Stimulated activated CD8-positive, alpha-beta memory T cell treated with anti-CD3 and anti-CD28 coated beads, Interleukin-12 subunit alpha, Interleukin-12 subunit beta, amount 100 ng/mL, for 1 hour (primary cell): ENCODE measurements at regions not wholly inside any gene's neighbourhood (a gene's known extent, or its start where the extent isn't known, plus 50 kb on each side); places are given as distances from the start of the nearest gene placed in this dataset.

Experiments
- DNase-seq: peaks from one replicate; pipeline ENCODE4 v3.0.0-alpha.2; 2020; ENCODE audit warnings: low read depth

DNA sequence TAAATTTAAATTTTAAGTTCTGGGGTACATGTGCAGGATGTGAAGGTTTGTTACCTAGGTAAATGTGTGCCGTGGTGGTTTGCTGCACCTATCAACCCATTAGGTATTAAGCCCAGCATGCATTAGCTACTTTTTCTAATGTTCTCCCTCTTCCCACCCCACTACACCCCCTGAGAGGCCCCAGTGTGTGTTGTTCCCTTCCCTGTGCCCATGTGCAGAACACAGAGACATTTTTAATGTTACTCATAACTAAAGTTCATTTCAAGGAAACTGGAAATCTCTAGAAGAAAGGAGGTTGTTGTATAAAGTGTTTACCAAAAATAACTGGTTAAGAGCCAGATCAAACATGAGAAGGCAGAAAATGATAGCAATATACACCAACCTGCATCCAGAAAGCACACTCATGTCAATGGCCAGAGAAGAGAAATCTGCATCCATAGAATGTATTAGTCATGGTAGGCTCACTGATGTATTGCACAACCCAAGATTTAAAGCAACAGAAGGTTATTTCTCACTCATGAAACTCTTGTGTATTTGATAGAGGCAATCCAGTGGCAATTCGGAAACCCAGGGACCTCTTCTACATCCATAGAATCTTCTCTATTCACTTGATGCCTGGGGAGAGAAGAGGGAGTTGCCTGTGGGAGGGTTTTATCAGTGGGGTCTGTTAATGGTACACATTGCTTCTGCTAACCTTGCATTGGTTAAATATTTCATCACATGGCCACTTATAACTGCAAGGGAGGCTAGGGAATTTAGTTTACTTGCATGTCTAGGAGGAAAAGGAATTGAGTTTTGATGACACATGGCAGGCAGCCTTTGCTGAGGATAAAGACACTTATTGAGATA is 321.9 kb upstream of the RASGRP1 start:
- no peak for DNase-seq

- no peak for DNase-seq
These were observed 324.1 kb upstream of the RASGRP1 start for GRCh38 chr15:38888701-38889221.

DNA sequence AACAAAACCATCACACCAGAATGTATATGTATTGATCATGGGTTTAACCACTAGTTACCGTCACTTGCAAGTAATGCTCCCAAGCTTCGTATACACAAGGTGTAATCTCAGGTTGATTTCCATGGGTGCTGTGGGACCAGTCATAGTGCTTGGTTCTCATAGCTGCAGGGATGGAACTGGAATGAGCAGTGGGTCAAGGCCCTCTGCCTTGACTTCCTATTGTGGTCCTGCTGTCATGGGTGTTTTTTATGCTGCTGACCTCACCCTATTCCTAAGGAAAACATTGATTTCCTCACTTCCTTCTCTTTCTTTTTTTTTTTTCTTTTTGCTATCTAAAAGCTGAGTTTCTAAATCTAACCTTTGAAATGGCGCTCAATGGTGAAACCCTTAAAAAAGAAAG is 325.6 kb upstream of the RASGRP1 start:
- DNase-seq = no peak

DNA sequence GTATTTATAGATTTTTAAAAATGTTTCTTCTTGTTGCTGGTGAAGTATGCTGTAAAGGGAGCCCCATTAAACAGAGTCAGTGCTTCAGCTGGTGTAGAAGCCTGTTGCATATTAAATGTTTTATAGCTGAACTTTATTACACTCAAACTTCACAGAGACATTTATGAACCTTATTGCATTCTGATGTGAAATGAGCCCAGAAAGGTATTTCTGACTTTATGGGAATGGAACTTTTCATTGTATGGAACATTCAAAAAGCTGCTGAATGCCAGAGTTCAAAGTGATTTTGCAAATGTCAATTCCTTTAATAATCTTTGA is 329.3 kb upstream of the RASGRP1 start:
- DNase-seq = no peak

DNA sequence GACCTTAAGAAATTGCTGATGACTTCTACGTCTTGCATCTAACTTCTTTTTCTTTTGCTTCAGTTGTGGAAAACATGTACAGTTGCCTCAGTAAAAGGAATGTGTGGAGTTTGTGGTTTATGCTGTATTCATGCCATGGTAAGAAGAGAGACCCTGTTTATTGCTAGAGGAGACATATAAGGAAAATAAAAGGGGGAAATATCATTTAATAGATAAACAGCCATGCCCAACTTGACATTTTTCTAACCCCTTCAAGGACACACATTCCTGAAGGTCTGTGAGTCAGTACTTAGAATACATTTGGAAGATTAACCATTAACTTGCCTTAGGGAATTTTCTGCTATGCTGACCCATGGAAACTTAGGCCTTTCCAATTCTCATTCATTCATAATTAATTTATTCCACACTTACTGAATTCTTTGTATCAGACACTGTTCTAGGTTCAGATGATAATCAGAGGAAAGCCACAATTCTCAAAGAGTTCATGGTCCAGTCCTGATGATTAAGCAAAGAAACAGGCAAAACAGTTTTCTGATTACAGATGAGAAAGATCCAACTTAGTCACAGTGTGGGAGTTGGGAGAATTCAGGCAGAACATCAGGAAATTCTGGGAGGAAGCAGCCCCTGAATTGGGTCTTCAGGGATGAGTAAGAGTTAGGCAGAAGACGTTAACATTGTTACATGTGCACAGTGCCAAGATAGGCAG is 329.8 kb upstream of the RASGRP1 start:
- no peak for DNase-seq

DNA sequence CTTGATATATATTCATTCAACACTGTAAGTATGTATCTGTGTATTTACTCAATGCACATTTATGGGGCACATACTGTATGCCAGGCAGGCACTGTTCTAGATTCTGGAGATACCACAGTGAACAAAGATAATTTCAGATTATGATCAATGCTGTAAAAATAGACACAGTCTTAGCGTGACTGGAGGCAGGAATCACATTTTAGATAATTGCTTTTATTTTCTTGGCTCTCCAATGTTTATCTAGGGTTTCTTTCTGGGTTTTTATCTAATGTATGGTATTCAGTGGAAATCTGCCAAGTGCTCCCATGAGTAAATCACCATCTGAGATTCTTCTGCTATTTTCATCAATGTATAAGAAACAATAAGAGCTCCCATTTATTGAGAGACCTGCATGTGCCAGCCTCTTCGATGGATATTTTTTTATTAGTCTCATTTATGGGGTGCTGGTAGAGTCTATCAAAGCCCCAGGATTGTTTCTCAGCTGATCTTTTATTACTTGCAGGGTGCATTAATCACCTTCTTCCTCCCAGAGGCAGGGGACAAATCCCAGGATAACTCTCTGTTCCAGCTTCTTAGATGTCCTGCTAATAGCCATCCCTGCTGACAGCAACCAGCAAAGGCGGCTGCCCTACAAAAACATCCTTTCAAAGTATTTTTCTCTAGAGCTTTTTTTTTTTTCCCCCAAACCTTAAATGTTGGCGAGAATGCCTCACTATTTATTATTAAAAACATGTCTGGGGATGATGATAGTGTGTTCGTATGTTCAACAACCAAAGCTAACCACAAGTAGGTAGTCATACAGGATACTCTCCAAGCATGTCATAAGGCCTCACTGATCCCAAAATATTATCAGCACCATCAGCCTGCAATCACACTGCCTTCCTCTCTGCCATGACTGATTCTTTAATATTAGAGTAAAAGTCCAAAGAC is 331.0 kb upstream of the RASGRP1 start:
- DNase-seq = no peak

DNA sequence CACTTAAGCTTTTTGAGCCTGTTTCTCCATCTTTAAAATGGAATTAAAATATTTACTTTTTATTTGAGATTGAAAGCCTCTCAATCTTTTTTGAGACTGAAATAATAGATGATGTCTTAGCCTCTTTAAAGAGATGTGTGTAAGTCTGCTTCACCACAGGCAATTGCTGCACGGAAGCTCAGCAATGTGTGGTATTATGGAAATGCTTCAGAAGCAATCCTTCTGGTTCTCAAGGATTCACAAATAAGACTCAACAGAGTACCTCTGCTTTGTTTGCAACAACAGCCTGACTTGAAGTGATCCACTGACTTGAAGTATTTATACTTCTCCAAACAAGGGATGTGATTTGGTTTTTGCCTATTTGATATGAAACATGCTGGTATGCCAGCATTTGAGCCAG is 332.0 kb upstream of the RASGRP1 start:
- no peak for DNase-seq

DNA sequence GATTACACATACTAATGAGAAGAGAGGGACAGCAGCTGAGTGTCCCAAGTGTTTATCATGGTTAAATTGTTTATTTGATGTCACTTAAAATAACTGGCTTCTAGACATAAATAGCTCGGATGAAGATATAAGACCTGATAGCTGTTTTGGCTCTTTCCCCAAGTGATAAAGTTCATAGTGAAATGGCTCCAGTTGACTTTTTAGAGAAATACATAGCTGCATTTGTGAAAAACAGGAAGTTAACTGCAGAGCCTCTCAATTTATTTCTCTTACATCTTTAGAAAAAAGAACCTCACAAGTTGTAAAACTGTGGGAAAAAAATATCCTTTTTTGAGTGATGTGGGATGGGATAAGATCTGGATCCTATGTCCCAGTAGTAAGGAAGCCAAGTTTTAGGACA is 332.9 kb upstream of the RASGRP1 start:
- DNase-seq = no peak

GRCh38 chr15:38898236-38898635 is 333.6 kb upstream of the RASGRP1 start:
- DNase-seq = no peak

DNA sequence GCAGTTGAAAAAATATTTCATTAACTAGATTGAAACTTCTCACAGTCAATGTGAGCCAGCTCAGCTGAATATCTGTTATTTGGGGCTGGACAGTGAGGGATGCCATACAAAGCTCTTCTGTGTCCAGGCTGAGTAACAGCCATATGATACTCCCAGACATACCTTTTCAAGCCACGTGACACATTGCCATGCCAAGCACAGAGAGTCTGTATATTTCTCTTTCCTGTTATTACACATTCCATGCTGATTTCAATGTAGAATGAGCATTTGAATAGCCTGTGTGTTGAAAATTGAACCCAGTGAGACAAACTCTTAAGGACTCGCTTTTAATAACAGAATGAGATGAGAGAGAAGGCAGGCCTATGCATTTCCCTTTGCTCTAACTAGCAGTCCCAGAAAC is 334.7 kb upstream of the RASGRP1 start:
- no peak for DNase-seq

DNA sequence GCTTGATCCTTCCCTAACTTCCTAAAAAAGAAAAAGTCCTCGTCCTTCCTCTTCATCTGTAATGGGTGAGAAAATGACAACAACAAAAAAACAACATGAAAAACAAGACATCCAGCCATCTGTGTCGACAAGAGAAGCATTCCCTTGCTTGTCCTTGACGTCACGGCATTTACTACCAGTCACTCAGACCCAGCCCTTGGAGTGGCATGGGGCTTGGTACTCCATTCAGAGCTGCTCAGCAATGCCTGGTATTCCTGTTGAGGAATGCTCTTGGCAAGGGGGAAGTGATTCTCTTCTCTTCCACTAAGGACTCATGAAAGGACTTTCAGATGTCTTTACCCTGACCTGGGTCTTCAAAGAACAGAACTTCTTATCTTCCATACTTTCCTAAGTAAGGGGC is 339.7 kb upstream of the RASGRP1 start:
- DNase-seq = no peak

DNA sequence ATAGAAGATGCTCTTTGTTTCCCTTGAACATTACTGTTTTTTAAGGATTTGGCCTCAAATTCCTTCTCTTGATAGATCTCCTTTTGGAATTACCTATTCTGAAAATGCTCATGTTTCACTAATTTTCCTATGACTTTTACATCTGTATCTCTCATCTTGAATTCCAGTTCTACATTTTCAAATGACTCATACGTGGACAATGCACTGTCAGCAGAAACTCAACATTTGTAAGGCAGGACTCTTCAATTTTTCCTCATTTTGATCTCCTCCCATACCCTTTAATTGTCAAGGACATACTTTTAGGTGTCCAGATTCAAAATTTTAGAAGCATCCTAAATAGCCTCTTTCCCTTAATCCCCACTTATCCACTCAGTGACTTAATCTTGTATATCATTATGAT is 341.0 kb upstream of the RASGRP1 start:
- DNase-seq = no peak

DNA sequence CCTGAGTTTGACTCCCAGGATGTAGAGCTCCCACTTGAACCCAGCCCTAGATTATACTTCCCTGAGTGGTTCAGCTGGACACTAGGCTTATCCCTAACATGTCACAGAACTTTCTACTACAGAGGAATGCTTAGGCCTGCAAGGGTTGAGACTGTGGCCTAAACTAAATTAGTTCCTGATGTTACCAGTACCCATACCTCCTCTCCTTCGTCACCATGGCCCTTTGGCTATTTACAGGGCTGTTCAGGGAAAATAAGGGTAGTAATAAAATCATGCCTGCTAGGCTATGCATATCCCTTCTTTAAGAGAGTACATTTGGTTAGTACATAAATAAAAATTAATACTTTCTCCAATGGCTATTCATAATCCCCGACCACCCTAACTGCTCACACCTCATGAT is 356.4 kb upstream of the RASGRP1 start:
- DNase-seq = no peak

GRCh38 chr15:38921471-38921870 is 356.9 kb upstream of the RASGRP1 start:
- no peak for DNase-seq

DNA sequence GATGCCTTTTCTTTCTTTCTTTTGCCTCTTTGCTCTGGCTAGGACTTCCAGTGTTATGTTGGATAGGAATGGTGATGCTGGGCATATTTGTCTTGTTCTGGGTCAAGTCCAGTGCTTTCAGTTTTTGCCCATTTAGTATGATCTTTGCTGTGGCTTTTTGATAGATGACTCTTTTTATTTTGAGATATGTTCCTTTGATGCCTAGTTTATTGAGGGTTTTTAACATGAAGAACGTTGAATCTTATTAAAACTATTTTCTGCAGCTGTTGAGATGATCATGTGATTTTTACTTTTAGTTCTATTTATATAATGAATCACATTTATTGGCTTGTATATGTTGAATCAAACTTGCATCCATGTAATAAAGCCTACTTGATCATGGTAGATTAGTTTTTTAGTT is 363.8 kb upstream of the RASGRP1 start:
- no peak for DNase-seq

GRCh38 chr15:38930851-38931572 is 366.4 kb upstream of the RASGRP1 start:
- DNase-seq = no peak

- no peak for DNase-seq
These were observed 376.9 kb upstream of the RASGRP1 start for GRCh38 chr15:38941399-38941953.

DNA sequence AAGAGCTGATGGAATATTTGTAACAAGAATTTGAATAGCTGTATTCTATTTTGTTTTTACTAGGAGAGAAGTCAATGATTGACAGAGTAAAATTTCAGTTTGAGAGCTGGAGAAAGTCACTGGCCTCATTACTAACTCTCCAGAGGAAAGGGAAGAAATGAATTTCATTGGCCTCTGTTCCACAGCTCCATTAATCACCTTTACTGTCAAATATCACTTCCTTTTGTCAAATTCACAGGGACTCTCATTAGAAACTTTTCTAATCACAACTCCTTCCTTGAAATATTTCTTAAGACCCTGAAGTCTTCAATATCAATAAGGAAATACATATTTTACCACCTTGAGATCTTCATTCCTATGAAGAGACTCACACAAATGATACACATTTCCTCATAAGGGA is 379.9 kb upstream of the RASGRP1 start:
- DNase-seq = no peak

DNA sequence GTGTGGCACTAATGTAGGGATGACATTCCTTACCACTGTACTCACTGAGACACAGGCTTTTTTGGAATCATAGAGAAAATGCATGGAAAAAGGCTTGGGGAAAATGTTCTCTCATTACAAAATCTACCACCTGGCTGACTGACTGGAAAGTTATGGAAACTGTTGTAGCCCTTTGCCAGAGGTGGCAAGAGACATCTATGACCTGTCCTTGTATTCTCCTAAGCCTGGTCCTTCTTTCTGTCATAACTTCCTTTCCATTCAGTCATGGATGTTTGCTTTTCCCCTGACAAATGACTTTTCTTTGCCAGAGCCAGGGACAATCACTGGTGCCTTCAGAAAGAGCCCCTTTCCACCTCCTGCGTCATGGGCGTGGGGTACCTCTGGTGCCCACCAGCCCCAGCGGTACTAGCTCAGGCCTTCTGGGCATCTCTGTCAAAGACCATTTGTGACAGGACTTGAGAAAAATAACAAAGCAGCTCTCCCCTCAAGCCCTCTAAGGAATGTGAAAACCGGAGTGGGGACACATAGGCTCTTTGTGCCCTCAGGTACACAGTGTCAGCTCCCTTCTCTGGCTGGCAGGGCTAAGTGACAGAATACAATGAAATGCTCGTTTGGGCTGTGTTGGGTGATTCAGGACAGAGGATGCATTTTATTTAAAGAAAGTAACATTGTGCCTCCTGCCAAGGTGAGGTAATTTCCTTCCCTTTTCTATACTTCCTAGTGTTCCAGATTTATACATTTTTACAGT is 381.1 kb upstream of the RASGRP1 start:
- DNase-seq = no peak

GRCh38 chr15:38954090-38954489 is 389.5 kb upstream of the RASGRP1 start:
- no peak for DNase-seq

DNA sequence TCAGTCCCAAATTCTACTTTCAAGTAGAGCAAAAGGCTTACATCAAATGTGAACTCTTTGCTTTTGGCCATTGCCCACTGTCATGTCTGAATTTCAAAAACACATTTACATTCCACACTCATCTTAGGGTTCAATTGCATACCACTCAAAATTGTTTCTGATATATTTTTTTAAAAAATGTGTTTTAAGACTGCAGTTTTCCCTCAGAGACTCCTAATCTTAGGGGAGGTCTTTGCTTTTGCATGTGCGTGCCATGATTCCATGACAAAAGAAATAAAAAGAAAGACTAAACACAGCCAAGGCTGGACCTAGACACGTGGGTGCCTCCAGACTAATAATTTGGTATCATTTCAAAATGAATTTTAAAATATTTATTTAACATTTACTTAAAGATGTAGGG is 396.8 kb upstream of the RASGRP1 start:
- DNase-seq = no peak
